ENCODE measurements at regions not wholly inside any gene's neighbourhood (a gene's known extent, or its start where the extent isn't known, plus 50 kb on each side); places are given as distances from the start of the nearest gene placed in this dataset.
"Not testable (repeated sequence)": the region's sequence is repeated elsewhere in the genome, so short reads cannot be mapped to it uniquely, and the experiment has no call there.

GRCh38 chr2:12556762-12557161 is 160.0 kb upstream of the TRIB2 start:
- H3K4me3 Mint-ChIP-seq, result peak overlapping the region; percentile 47
- H3K27me3 Mint-ChIP-seq (ENCODE audit: insufficient read depth), result no peaks in the 10 kb centered on the region; the same call in 1 of the 2 replicates
- H3K4me1 Mint-ChIP-seq (ENCODE audit: low read depth), result peaks cover 43% of the 10 kb centered on the region
- TF ChIP-seq CTCF (IDR thresholded peaks at IDR 0.05), result no peak
- H3K27ac Mint-ChIP-seq, result peak overlapping the region; percentile 82
- H3K36me3 Mint-ChIP-seq (ENCODE audit: low read depth), result peaks cover 6% of the 10 kb centered on the region
- peak; percentile 73 for DNase-seq
- no peaks in the 10 kb centered on the region for H3K9me3 Mint-ChIP-seq

- no peaks in the 10 kb centered on the region; the same call in 1 of the 2 replicates for H3K27me3 Mint-ChIP-seq (ENCODE audit: insufficient read depth)
- no peak for DNase-seq
- no peak for TF ChIP-seq CTCF (IDR thresholded peaks at IDR 0.05)
- H3K27ac Mint-ChIP-seq, result 0 out of 2 replicates have a peak overlapping the region, but pooled peaks have one; percentile 82
- no peaks in the 10 kb centered on the region for H3K9me3 Mint-ChIP-seq
- H3K4me3 Mint-ChIP-seq, result no peak overlapping the region
- peaks cover 43% of the 10 kb centered on the region for H3K4me1 Mint-ChIP-seq (ENCODE audit: low read depth)
- no peaks in the 10 kb centered on the region for H3K36me3 Mint-ChIP-seq (ENCODE audit: low read depth)
Observed at GRCh38 chr2:12557688-12558087, 159.0 kb upstream of the TRIB2 start.

- no peak overlapping the region for H3K27ac Mint-ChIP-seq
- H3K9me3 Mint-ChIP-seq, result no peaks in the 10 kb centered on the region
- H3K4me3 Mint-ChIP-seq, result no peak overlapping the region
- peaks cover 43% of the 10 kb centered on the region for H3K4me1 Mint-ChIP-seq (ENCODE audit: low read depth)
- H3K36me3 Mint-ChIP-seq (ENCODE audit: low read depth), result no peaks in the 10 kb centered on the region
- DNase-seq, result no peak
- TF ChIP-seq CTCF (IDR thresholded peaks at IDR 0.05), result no peak
- no peaks in the 10 kb centered on the region; the same call in 1 of the 2 replicates for H3K27me3 Mint-ChIP-seq (ENCODE audit: insufficient read depth)
Observed at GRCh38 chr2:12558519-12558918, 158.2 kb upstream of the TRIB2 start.

- DNase-seq, result no peak
- no peak for TF ChIP-seq CTCF (IDR thresholded peaks at IDR 0.05)
- H3K27me3 Mint-ChIP-seq (ENCODE audit: insufficient read depth), result no peaks in the 10 kb centered on the region
- H3K4me3 Mint-ChIP-seq, result no peak overlapping the region
- no peak overlapping the region for H3K27ac Mint-ChIP-seq
- H3K4me1 Mint-ChIP-seq (ENCODE audit: low read depth), result peaks cover 24% of the 10 kb centered on the region
- H3K36me3 Mint-ChIP-seq (ENCODE audit: low read depth), result no peaks in the 10 kb centered on the region
- no peaks in the 10 kb centered on the region for H3K9me3 Mint-ChIP-seq
Observed at GRCh38 chr2:12560618-12561017, 156.1 kb upstream of the TRIB2 start.

GRCh38 chr2:12567411-12567810 is 149.3 kb upstream of the TRIB2 start:
- H3K27me3 Mint-ChIP-seq (ENCODE audit: insufficient read depth), result no peaks in the 10 kb centered on the region
- no peak overlapping the region for H3K27ac Mint-ChIP-seq

GRCh38 chr2:12569510-12569909 is 147.2 kb upstream of the TRIB2 start:
- H3K36me3 Mint-ChIP-seq (ENCODE audit: low read depth); H3K27ac Mint-ChIP-seq; H3K27me3 Mint-ChIP-seq (ENCODE audit: insufficient read depth); H3K4me1 Mint-ChIP-seq (ENCODE audit: low read depth); DNase-seq; H3K9me3 Mint-ChIP-seq; H3K4me3 Mint-ChIP-seq: not testable (repeated sequence)

More at GRCh38 chr2:12567411-12567810, 149.3 kb upstream of the TRIB2 start:
- H3K9me3 Mint-ChIP-seq, result no peaks in the 10 kb centered on the region
- H3K4me3 Mint-ChIP-seq, result no peak overlapping the region
- no peak for DNase-seq
- no peaks in the 10 kb centered on the region for H3K36me3 Mint-ChIP-seq (ENCODE audit: low read depth)
- H3K4me1 Mint-ChIP-seq (ENCODE audit: low read depth), result peaks cover 5% of the 10 kb centered on the region; the same call in 1 of the 2 replicates
- TF ChIP-seq CTCF (IDR thresholded peaks at IDR 0.05), result no peak

- not testable (repeated sequence) for H3K27ac Mint-ChIP-seq; H3K36me3 Mint-ChIP-seq (ENCODE audit: low read depth); H3K4me1 Mint-ChIP-seq (ENCODE audit: low read depth); H3K9me3 Mint-ChIP-seq; H3K27me3 Mint-ChIP-seq (ENCODE audit: insufficient read depth); H3K4me3 Mint-ChIP-seq; DNase-seq
Observed at GRCh38 chr2:12569929-12570328, 146.8 kb upstream of the TRIB2 start.

All from HFFc6 (cell line).